BE2C (cell line): ENCODE measurements at regions not wholly inside any gene's neighbourhood (a gene's known extent, or its start where the extent isn't known, plus 50 kb on each side); places are given as distances from the start of the nearest gene placed in this dataset.

ENCODE experiments used
- DNase-seq: peaks from one replicate; pipeline ENCODE4 v3.0.0-alpha.2; 2020
- H3K27me3 ChIP-seq: fragments of 250-450 bp; sonication (Bioruptor Pico); 2 replicates; pipeline ENCODE4 v1.5.1; 2020; ENCODE audit warnings: mild to moderate bottlenecking
- H3K36me3 ChIP-seq: fragments of 250-450 bp; sonication (Bioruptor Pico); 2 replicates; pipeline ENCODE4 v1.5.1; 2020; ENCODE audit warnings: mild to moderate bottlenecking
- H3K4me1 ChIP-seq: fragments of 250-450 bp; sonication (Bioruptor Pico); 2 replicates; pipeline ENCODE4 v1.5.1; 2020
- H3K4me3 ChIP-seq: 2 replicates; pipeline ENCODE4 v1.5.1; 2011; ENCODE audit warnings: low read depth, low read length
- H3K9me3 ChIP-seq: fragments of 250-450 bp; sonication (Bioruptor Pico); 2 replicates; pipeline ENCODE4 v1.5.1; 2020
- TF ChIP-seq, protein P1 (sequence below): IDR thresholded peaks from 2 replicates; pipeline ENCODE4 v1.5.1; 2012; ENCODE audit warnings: mild to moderate bottlenecking, low read depth, low read length

DNA sequence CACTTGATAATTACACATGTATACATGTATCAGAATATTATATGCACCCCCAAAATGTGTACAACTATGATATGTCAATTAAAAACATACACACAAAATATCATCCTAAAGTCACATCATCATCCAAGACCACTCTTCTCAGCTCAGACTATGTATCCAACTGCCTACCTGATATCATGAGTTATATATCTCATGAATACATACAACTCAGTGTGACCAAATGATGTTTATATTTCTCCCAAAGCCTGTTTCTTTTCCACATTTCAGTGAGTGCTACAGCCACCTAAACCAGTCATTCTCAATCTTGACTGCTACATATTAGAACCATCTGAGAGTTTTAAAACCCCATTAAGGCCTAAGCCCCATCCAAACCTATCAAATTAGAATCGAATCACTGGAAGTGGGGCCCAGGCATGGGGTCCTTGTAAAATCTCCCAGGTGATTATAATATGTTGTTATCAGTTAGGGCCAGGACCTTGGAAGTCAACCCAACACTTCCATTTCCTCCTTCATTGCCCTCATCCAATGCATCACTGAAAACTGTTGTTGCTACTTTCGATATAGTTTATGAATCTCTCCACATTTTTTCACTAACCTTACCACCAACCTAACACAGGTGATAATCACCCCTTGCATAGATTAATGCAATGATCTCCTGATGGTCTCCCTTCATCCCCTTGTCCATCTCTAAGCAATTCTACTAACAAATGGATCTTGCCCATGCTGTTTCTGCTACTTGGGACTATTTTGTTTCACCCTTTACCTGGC, 53.8 kb upstream of the ITGB8 start:
- Histone ChIP-seq H3K9me3 (no peaks in the 10 kb centered on the region), H3K4me1 (peaks cover 8% of the 10 kb centered on the region), H3K36me3 (no peaks in the 10 kb centered on the region), H3K27me3 (no peaks in the 10 kb centered on the region), H3K4me3 (no peak overlapping the region)
- TF ChIP-seq, protein P1, sequence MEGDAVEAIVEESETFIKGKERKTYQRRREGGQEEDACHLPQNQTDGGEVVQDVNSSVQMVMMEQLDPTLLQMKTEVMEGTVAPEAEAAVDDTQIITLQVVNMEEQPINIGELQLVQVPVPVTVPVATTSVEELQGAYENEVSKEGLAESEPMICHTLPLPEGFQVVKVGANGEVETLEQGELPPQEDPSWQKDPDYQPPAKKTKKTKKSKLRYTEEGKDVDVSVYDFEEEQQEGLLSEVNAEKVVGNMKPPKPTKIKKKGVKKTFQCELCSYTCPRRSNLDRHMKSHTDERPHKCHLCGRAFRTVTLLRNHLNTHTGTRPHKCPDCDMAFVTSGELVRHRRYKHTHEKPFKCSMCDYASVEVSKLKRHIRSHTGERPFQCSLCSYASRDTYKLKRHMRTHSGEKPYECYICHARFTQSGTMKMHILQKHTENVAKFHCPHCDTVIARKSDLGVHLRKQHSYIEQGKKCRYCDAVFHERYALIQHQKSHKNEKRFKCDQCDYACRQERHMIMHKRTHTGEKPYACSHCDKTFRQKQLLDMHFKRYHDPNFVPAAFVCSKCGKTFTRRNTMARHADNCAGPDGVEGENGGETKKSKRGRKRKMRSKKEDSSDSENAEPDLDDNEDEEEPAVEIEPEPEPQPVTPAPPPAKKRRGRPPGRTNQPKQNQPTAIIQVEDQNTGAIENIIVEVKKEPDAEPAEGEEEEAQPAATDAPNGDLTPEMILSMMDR, result no peak
- no peak for DNase-seq

DNA sequence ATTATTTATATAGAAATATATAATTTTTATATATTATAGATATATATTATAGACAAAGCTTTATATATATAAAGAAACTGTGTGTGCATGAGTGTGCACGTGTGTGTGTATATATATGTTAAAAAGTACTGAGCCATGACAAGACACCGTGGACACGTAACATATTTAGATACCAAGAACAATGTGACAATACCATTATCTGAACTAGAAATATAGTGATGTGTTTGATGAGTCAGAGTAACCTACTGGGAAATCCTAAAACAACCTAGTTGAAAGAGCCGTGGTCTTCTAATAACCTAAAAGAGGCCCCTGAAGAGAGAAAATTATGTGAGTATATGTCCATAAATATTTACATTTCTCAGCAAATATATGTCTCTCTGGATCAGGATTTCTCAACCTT, 50.7 kb upstream of the ITGB8 start:
- no peaks in the 10 kb centered on the region for H3K9me3 ChIP-seq
- TF ChIP-seq, protein P1, result no peak
- no peak overlapping the region for H3K4me3 ChIP-seq
- H3K27me3 ChIP-seq, result no peaks in the 10 kb centered on the region
- no peak for DNase-seq
- peaks cover 8% of the 10 kb centered on the region for H3K4me1 ChIP-seq
- H3K36me3 ChIP-seq, result no peaks in the 10 kb centered on the region

DNA sequence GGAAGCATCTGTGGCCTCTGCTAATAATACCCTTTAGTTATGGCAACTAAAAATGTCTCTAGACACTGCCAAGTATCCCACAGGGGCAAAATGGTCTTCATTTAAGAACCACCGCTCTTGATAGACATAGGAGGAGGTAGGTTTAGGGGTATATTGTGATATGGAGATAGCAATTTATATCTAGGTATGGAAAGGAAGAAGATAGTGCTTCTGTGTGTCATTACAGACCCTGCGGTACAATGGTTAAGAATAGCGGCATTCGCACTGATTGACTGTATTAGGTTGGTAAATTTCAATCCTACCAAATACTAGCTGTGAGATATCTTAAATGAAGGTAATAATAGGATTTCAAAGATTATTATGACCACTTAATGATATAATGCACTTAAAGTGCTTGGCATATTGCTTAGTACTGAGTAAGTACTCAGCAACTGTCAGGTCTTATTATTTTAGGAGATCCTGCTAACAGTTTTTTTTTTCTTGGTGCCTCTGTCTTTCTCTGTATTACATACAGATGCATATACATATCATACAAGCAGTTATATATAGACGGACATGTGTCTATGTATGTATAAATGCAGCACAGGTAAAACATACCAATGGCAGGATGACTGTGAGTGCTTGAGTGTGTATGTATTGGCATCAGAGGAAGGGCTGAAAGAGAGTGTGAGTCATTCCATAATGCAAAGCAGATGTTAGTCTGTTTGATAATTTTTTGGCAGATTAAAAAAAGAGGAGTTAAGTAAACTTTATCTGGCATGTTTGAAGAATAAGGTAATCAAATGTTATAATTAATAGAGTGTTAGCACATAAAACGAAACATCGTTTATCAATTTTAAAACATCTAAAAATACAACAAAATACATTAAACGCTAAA, 50.0 kb upstream of the ITGB8 start:
- peak; percentile 15 for DNase-seq
- Histone ChIP-seq H3K27me3 (no peaks in the 10 kb centered on the region), H3K4me3 (peak overlapping the region; percentile 19), H3K4me1 (peaks cover 8% of the 10 kb centered on the region), H3K36me3 (no peaks in the 10 kb centered on the region), H3K9me3 (no peaks in the 10 kb centered on the region)
- TF ChIP-seq, protein P1, result no peak
